OCI-LY7 (cell line): ENCODE measurements at regions not wholly inside any gene's neighbourhood (a gene's known extent, or its start where the extent isn't known, plus 50 kb on each side); places are given as distances from the start of the nearest gene placed in this dataset.

Experiments
- CTCF ChIP-seq: fragments of 200-600 bp; sonication (generic); conservative IDR thresholded peaks from 2 replicates; pipeline ENCODE4 v1.5.1; 2014; ENCODE audit warnings: mild to moderate bottlenecking, antibody characterized with exemption, low read length, moderate library complexity, mixed read lengths
- EZH2phosphoT487 ChIP-seq: fragments of 200-600 bp; sonication (generic); IDR thresholded peaks from 2 replicates; pipeline ENCODE4 v1.6.1; 2018; ENCODE audit warnings: low read depth, borderline replicate concordance, mild to moderate bottlenecking, mixed run types, antibody characterized with exemption, low read length, moderate library complexity, mixed read lengths

DNA sequence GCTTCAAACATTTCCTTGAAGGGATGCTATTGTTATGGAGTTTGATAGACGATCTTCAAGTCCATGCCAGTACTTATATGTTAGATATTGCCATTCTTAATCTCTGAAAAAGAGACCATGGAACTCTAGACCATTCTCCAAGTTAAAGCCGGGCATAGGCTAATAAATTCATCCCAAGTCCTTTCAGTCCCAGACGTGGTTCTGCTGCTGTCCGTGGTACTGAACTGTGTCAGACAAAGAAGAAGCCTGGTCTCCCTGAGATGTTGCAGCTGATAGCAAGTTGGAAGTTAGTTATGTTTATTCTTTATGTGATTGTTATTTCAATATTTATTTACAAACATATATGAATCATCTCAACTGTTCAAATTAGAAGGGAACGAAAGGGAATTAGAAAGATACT lies 158.7 kb downstream of the NMUR2 start:
- TF ChIP-seq CTCF (no peak), EZH2phosphoT487 (no peak)
